Glomerular visceral epithelial cell (primary cell): ENCODE measurements at regions not wholly inside any gene's neighbourhood (a gene's known extent, or its start where the extent isn't known, plus 50 kb on each side); places are given as distances from the start of the nearest gene placed in this dataset.
"Not testable (repeated sequence)": the region's sequence is repeated elsewhere in the genome, so short reads cannot be mapped to it uniquely, and the experiment has no call there.

ENCODE experiments used
- DNase-seq: peaks from one replicate; pipeline ENCODE4 v3.0.0-alpha.2; 2016; ENCODE audit errors: extremely low spot score

GRCh38 chr10:106296750-106297392, 867.6 kb downstream of the SORCS1 start:
- DNase-seq, result no peak

GRCh38 chr10:106284802-106285587, 879.5 kb downstream of the SORCS1 start:
- DNase-seq, result no peak

GRCh38 chr10:106280896-106281460, 883.5 kb downstream of the SORCS1 start:
- DNase-seq, result no peak

GRCh38 chr10:106278383-106278782, 886.1 kb downstream of the SORCS1 start:
- DNase-seq, result no peak

GRCh38 chr10:106271237-106271636, 893.3 kb downstream of the SORCS1 start:
- DNase-seq, result no peak

GRCh38 chr10:106268000-106268399, 896.5 kb downstream of the SORCS1 start:
- DNase-seq, result no peak

GRCh38 chr10:106267591-106267990, 896.9 kb downstream of the SORCS1 start:
- DNase-seq, result no peak

GRCh38 chr10:106257432-106257831, 907.1 kb downstream of the SORCS1 start:
- DNase-seq, result not testable (repeated sequence)

GRCh38 chr10:106255111-106255678, 909.3 kb downstream of the SORCS1 start:
- DNase-seq, result no peak

- no peak for DNase-seq
Measured at GRCh38 chr10:106254071-106254470, 910.4 kb downstream of the SORCS1 start.

GRCh38 chr10:106252541-106252940, 912.0 kb downstream of the SORCS1 start:
- DNase-seq, result no peak

GRCh38 chr10:106251573-106251972, 912.9 kb downstream of the SORCS1 start:
- no peak for DNase-seq

GRCh38 chr10:106242301-106242700, 922.2 kb downstream of the SORCS1 start:
- no peak for DNase-seq

- DNase-seq, result no peak
Measured at GRCh38 chr10:106226828-106227227, 937.7 kb downstream of the SORCS1 start.

- no peak for DNase-seq
Measured at GRCh38 chr10:106226142-106226541, 938.4 kb downstream of the SORCS1 start.

GRCh38 chr10:106224676-106225075, 939.8 kb downstream of the SORCS1 start:
- no peak for DNase-seq

- DNase-seq, result no peak
Measured at GRCh38 chr10:106217627-106218026, 946.9 kb downstream of the SORCS1 start.

GRCh38 chr10:106216085-106216484, 948.4 kb downstream of the SORCS1 start:
- no peak for DNase-seq

- no peak for DNase-seq
Measured at GRCh38 chr10:106214243-106214642, 950.3 kb downstream of the SORCS1 start.

GRCh38 chr10:106213493-106213892, 951.0 kb downstream of the SORCS1 start:
- DNase-seq, result no peak

GRCh38 chr10:106198275-106198674, 966.2 kb downstream of the SORCS1 start:
- DNase-seq, result no peak

GRCh38 chr10:106189292-106189691, 975.2 kb downstream of the SORCS1 start:
- DNase-seq, result no peak

GRCh38 chr10:106185951-106186350, 978.6 kb downstream of the SORCS1 start:
- DNase-seq, result no peak
